HG02970 (cell line): ENCODE measurements at regions not wholly inside any gene's neighbourhood (a gene's known extent, or its start where the extent isn't known, plus 50 kb on each side); places are given as distances from the start of the nearest gene placed in this dataset.
"Not testable (repeated sequence)": the region's sequence is repeated elsewhere in the genome, so short reads cannot be mapped to it uniquely, and the experiment has no call there.

ENCODE experiments used
- ATAC-seq: cut with Tn5 transposase; IDR thresholded peaks from one replicate; pipeline ENCODE4 v1.9.1; 2021; ENCODE audit warnings: mild to moderate bottlenecking, moderate library complexity, moderate number of reproducible peaks; ENCODE audit not compliant: unreplicated experiment, low FRiP score

DNA sequence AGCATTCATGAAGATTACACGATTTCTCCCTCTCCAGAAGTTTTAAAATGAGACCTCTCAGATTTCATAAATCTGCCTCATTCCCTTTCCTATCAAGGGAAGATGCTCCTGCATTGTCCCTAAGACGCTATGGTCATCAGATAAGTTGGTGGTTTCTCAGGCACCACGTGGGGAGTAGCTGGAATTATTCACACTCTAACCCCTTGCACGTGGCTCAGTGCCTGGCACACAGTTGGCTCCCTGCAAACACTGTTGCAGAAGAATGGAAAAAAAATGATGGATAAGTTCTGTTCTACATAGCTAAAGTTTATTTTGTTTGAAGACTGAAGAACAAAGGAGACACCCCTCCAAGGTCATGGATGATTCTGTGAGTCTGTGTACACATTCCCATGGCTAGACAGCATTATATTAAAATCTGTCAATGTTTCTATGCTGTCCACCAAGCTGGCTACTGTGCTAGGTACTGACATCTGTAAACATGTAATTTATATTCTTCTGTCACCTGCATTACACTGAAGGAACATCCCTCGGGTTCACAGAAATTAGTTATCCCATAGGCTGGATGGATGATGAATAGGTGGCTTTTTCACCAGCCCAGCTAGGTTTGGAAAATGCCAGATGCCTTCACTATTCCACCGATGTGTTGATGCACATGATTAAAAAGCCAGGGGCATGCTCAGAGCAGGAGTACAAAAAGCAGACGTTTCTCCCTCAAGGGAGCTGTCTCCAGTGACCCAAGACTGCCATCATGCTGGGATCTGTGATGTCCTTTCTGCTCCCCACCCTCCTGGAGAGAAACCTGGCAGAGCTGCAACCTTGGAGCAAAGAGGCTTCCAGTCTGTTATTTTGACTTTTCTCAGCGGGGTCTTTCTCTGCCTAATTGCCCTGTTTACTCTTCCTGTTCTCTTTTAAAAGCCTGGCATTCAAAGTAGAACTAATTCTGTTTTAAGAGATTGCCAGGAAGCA, 610.5 kb downstream of the UTRN start:
- no peak for ATAC-seq

DNA sequence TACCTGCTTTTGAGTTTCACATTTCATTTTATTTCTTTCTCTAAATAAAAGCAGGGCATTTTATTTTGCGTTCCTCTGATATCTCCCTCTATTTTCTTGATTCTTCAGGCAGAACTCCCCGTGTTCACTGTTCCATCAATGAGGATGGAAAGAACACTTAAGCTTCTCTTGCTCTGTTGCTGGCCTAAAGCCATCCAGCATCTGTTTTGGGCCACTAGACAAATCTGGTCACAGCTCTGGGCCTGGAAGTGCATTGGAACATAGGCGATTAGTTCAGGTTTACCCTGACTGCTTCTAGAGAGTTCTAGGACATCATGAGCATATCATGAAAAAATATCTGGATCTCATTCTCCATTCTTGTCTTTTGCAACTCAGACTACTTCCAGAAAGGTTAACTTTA, 611.2 kb downstream of the UTRN start:
- ATAC-seq: no peak

DNA sequence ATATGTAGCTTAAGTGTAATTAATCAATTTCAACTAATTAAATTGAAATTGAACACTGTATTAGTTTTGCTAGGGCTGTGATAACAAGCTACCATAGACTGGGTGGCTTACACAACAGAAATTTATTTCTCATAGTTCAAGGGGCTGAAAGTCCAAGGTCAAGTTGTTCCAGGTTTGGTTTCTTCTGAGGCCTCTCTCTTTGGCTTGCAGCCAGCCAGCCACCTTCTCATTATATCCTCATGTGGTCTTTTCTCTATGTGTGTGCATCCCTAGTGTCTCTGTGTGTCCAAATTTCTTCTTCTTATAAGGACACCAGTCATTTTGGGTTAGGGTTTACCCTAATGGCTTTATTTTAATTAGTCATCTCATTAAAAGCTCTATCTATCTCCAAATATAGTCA, 611.7 kb downstream of the UTRN start:
- no peak for ATAC-seq

DNA sequence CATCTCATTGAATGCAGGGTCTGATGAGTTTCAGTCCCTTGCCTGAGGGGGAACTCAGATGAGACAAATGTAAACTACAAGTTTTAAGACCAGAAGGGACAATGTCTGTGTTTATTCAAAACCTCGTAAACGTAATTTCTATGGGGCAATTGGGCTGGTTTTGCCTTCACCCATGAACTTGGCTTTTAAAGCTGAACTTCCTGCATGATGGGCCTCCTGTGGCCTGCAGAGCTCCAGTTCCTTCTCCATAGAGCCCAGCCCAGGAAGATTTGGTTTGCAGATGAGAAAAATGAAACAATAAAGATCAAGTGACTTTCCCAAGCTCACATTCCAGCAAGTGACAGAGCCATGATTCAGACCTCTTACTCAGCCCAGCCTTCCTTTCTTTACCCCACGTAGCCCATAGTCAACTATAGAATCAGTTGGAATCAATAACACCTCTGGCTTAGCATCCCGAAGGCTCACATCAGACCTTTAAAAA, 612.3 kb downstream of the UTRN start:
- no peak for ATAC-seq

DNA sequence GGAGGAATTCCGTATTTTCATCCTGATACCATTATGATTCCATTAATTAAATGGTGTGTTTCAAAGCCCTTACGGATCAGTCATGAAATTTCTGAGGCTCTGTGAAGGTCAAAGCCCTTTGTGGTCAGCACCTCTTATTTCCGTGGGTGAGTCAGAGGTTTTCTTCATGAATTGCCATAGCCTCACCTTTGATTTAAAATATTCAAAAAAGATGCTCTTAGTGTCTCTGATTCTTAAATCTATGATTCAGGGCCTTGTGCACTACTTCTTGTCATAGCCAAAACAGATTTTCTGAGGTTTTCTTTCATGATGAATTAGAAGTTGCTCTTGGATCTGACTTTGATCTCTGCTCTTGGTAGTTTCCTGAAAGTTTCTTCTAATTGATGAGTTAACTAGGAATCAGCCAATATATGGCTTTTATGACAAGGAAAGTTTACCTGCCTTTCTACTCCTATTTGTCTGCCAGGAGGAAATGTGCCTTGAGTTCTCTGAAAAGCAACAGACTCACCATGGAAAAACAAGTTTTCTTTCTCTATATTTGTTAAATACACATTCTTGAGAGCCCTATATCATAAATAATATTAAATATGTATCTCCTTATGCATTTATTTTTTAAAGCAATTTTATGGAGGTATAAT, 613.0 kb downstream of the UTRN start:
- ATAC-seq: no peak

DNA sequence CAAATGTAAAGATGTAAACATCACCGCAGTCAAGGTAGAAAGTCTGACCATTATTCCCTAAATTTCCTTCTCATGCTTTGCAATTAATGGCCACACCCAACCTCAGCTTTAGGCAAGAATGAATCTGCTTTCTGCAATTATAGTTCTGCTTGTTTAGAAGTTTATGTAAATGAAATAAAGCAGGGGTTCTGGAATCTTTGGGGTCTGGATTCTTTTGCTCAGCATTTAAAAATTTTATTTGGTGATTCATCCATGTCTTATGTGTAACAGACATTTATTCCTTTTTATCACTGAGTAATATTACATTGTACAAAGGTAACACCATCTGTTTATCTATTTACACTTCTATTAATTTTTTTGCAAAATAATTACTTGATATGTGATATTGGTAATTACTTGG, 613.6 kb downstream of the UTRN start:
- ATAC-seq: no peak

DNA sequence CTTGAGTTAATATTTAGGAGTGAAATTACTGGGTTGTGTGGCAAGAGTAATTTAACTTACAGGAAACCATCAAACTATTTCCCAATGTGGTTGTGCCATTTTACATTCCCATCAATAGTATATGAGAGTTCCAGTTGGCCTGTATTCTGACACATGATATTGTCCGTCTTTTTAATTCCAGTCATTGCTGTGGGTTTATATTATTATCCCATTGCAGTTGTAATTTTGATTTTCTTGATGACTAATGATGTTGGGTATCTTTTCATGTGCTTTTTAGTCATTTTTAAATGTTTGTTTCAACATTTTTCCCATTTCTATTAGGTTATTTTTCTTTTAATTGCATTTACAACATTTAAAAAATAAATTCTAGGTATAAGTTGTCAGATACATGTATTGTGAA, 614.0 kb downstream of the UTRN start:
- no peak for ATAC-seq

DNA sequence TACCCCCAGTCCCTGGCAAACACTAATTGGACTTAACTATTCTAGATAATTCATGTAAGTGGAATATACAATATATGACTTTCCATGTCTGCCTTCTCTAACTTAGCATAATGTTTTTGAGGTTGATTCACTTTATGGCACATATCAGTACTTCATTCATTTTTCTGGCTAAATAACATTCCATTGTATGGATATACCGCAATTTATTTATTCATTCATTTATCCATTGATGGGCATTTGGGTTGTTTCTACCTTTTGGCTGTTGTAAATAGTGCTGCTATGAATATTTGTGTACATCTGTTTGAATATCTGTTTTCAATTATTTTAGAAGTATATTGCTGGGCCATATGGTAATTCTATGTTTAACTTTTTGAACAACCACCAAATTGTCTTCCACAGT, 616.3 kb downstream of the UTRN start:
- ATAC-seq: no peak

DNA sequence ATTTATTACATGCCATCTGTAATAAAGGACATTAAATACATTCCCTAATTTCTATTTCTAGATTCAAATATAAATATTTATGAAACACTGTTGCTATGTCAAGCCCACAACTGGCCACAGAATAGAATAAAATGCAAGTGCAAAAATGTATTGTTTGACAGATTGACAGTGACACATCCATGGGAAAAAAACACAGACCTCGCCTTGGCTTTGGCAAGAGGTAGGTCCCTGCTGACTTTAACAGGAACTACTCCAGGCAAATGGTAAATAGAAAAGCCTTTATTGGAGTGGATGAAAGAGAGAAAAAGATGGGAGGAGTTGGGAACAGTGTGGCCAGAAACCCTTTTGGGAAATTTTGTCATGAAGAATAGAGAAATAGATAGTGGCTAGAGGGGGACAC, 622.9 kb downstream of the UTRN start:
- no peak for ATAC-seq

DNA sequence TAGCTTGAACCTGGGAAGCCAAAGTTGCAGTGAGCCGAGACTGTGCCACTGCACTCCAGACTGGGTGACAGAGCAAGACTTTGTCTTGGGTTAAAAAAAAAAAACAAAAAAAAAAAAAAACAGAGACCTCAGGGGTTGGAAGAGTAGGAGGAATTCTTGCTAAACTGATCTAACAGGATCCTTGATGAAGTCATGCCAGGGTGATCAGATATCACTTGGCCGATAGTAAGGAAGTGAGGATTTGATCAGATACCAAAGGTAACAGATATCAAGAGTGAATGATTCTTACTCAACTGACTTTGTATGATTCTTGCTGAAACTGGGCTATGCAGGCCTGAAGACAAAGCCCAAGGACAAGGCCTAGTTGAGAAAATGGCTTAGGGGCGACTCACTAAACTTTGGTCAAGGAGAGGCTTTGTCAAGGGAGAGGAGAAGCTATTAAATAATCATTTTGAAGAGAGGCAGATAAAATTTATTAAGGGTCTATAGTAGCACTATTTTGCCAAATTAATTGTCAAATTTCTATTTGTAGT, 624.7 kb downstream of the UTRN start:
- ATAC-seq: no peak

DNA sequence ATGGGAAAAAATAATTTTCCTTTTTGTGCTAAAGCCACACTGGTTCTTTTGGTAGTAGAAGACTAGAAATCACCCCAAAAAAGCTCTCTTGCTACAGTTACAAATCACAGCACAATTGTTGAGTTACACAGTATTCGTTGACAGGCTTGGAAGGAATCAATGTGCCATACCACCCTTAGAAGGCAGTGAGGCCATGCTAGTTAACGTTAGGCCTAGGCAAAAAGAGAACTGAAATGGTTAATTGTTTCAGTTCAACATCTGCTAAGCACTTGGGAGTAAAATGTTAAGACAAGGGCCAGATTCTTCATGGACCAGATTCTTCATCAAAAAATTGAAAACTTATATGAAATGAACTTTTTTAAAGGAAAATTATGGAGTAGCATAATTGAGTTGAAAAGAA, 626.2 kb downstream of the UTRN start:
- no peak for ATAC-seq

DNA sequence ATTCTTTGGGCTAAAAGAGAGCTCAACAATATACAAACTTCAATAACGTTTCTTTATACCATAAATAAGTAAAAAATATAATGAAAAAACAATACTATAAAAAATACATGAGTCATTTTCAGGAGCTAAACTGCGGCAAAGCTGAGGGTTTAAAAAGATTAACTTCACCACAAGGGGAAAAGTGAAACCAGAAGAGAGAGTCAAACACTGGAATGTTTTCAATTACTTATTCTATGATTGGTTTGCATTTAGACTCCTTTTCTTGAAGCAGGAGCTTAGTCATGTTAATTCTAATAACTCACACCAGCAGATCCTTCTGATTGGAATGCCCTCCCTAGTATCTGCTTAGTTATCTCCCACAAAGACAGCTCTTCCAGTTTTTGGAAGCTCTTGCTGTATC, 627.3 kb downstream of the UTRN start:
- no peak for ATAC-seq

DNA sequence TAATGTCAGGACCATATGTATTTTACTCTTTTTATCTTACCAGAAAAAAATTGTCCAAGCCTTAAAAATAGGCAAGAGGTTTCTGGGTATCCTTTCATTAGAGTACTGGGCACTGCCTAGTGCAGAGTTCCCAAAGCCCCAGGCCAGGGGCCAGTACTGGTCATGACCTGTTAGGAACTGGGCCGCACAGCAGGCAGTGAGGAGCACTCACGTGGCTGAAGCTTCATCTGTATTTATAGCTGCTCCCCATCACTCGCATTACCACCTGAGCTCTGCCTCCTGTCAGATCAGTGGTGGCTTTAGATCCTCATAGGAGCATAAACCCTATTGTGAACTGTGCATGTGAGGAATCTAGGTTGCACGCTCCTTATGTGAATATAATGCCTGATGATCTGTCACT, 632.9 kb downstream of the UTRN start:
- ATAC-seq: no peak

DNA sequence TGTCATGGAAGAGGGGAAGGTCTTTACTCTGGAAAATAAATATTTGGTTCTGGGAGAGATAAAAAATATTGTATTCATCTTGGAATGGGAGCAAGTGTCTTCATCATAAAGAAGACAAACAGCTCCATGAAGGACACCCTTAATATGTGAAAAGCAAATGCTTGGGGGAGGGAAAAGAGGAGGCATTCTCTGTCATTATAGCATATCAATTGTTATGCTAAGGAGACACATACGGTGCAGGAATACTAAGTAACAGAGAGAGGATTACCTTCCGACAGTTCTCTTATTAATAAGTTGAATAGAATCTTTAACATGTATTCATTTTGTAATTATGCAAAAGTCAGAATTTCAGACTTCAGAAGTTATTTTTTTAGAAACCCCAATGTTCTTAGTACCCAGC, 634.4 kb downstream of the UTRN start:
- no peak for ATAC-seq

DNA sequence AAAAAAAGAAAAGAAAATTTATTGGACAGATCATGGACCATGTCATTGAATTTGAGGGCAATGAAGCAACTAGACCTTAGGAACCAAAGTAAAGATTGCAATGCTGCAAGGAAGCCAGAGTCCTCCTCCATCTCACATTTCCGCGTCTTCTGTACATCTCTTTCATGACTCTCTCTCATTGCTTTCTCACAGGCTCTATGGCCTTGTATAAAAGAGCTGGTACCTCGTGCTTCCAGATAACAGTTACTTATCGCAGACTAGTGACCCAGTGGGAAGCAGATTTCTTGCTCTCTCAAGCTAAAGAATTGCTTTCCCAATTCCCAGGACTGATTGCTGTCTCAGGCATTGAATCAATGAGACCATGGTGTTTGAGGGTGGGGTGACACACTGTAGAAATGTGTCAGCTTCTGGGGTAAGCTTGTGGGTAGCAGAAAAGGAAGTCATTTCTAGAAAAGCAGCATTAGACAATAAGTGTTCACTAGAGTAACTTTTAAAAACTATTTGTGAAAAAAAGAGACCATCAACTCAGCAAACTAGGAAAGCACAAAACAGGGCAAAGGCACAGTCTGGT, 635.3 kb downstream of the UTRN start:
- no peak for ATAC-seq

DNA sequence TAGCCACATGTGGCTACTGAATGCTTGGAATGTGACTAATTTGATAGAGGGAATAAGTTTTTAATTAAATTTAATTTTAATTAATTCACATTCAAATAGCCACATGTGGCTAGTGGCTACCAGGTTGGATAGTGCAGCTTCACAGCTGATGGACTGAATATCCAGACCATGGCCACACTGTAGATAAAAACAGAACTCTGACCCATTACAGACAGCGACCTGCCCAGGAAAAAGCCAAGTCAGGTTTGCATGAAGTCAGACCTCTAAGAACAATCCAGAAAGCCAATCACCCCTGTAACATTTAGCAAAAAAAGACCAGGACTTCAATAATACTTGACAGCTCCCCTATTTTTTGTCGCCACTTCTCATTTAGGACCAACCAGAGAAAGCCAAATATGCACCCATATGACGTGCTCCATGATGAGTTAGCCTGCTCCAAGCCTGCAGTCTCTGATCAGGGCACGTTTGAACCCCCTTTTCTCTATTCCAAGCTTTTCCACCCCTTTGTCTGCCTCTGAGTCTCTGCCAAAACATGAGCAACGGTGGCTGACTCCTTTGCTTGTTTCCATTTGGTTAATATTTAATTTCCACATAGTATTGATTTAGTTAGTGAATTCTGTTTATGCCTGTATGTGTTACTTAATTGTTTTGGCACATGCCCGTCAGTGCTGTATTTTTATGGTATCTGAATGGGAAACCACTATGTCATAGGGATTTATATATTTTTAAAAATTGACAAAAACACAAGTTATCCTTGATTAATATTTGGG, 636.3 kb downstream of the UTRN start:
- ATAC-seq: no peak

DNA sequence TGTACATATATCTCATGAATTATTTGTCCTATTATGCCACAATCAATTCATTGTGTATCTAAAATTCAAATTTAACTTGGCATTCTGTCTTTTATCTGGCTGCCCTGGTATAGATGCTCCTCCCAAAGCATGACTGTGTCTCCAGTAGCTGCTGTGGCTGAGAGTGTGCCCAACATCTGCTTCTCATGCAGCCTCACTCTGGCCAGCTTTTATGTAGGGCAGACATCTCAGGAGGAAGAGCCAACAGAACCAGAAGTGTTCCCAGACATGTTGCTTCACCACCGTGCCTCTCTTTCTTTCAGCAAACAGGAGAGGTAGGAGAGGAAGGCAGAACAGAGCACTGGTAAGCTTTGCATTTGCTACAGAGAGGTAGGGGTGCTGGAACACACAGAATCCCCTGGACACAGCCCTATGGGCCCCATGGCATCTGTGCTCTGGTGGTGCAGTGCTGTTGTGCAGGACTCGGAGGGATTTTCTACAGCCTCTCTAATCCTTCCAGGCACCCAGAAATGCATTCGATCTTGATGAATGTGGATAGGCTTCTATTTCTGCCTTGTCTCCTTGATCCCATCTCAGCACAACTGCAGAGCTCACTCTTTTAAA, 637.1 kb downstream of the UTRN start:
- no peak for ATAC-seq

DNA sequence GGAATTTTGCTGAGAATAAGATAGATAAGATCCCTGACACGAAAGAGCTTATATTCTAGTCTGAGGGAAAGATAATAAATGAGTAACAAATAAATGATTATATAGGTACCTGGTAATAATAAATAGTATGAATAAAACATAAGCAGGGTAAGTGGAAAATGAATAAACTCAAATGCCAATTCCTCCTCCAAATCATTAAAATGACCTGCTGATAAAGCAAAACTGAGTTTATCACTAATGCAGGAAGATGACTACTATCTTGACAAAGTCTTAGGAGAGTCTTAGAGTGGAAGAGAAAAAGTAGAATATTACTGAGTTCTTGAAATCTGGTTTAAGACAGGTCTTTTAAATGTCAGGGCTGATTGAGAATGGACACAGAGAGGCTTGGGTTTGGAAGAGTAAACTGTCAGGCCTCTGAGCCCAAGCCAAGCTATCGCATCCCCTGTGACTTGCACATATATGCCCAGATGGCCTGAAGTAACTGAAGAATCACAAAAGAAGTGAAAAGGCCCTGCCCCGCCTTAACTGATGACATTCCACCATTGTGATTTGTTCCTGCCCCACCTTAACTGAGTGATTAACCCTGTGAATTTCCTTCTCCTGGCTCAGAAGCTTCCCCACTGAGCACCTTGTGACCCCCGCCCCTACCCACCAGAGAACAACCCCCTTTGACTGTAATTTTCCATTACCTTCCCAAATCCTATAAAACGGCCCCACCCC, 637.8 kb downstream of the UTRN start:
- ATAC-seq: not testable (repeated sequence)

DNA sequence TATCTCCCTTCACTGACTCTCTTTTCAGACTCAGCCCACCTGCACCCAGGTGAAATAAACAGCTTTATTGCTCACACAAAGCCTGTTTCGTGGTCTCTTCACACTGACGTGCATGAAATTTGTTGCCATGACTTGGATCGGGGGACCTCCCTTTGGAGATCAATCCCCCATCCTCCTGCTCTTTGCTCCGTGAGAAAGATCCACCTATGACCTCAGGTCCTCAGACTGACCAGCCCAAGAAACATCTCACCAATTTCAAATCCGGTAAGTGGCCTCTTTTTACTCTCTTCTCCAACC, 638.3 kb downstream of the UTRN start:
- not testable (repeated sequence) for ATAC-seq

DNA sequence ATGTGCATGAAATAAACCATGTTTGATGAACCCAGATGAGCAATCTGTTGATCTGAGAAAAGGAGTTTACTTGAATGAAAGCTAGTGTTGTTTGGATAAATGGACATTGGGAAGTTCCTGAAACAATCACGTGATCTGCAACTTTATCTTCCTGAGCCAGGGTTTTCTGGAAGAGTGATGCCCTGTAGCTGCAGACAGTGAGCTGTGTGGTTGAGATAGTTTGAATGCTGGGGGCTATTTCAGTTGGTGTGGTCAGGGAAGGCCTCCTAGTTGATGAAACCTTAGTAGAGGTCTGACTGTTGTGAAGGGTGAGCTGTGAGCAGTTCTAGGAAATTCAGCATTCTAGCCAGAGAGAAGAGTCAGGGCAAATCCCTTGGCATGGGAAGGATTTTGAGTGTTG, 643.7 kb downstream of the UTRN start:
- no peak for ATAC-seq
